Adrenal gland (tissue), 5 donors: ENCODE measurements at regions not wholly inside any gene's neighbourhood (a gene's known extent, or its start where the extent isn't known, plus 50 kb on each side); places are given as distances from the start of the nearest gene placed in this dataset.

ENCODE experiments used
- POLR2A ChIP-seq, 2 donors: fragments of 450-650 bp; IDR thresholded peaks; one replicate each; pipeline ENCODE4 v1.6.1; 2017; ENCODE audit warnings: antibody characterized with exemption in 2 of 2, mild to moderate bottlenecking in 2 of 2, moderate library complexity in 1 of 2
- TF ChIP-seq, protein P1 (sequence below), 6 experiments: fragments of 450-650 bp in 4 of 6; fragments of 200-600 bp in 2 of 6; sonication (generic) in 1 of 6; IDR thresholded peaks; 1 replicate in 5 of 6; 2 replicates in 1 of 6; pipeline versions ENCODE4 v1.5.1 to v1.8.0; 2016 to 2021; ENCODE audit warnings: antibody characterized with exemption in 6 of 6, mild to moderate bottlenecking in 2 of 6, moderate library complexity in 1 of 6
- donor health status: DM: no; HTN: no; CAD: no.

DNA sequence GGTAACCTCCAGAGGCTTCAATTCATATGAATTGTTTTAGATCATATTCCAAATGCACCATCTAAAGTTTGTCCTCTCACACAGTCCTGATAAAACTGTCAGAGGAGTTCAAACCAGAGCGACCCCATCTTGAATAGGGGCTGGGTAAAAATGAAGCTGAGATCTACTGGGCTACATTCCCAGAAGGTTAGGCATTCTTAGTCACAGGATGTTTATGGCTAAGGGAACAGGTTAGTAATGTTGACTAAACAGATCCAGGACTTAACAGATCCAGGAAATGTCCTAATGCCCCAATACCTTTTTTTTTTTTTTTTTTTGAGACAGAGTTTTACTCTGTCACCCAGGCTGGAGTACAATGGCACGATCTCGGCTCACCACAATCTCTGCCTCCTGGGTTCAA lies 192.6 kb upstream of the PRDM9 start:
- no peak for TF ChIP-seq POLR2A (IDR thresholded peaks at IDR 0.05)
- TF ChIP-seq, protein P1, sequence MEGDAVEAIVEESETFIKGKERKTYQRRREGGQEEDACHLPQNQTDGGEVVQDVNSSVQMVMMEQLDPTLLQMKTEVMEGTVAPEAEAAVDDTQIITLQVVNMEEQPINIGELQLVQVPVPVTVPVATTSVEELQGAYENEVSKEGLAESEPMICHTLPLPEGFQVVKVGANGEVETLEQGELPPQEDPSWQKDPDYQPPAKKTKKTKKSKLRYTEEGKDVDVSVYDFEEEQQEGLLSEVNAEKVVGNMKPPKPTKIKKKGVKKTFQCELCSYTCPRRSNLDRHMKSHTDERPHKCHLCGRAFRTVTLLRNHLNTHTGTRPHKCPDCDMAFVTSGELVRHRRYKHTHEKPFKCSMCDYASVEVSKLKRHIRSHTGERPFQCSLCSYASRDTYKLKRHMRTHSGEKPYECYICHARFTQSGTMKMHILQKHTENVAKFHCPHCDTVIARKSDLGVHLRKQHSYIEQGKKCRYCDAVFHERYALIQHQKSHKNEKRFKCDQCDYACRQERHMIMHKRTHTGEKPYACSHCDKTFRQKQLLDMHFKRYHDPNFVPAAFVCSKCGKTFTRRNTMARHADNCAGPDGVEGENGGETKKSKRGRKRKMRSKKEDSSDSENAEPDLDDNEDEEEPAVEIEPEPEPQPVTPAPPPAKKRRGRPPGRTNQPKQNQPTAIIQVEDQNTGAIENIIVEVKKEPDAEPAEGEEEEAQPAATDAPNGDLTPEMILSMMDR (IDR thresholded peaks at IDR 0.05) = no peak
